ENCODE measurements at regions not wholly inside any gene's neighbourhood (a gene's known extent, or its start where the extent isn't known, plus 50 kb on each side); places are given as distances from the start of the nearest gene placed in this dataset.
"Not testable (repeated sequence)": the region's sequence is repeated elsewhere in the genome, so short reads cannot be mapped to it uniquely, and the experiment has no call there.

DNA sequence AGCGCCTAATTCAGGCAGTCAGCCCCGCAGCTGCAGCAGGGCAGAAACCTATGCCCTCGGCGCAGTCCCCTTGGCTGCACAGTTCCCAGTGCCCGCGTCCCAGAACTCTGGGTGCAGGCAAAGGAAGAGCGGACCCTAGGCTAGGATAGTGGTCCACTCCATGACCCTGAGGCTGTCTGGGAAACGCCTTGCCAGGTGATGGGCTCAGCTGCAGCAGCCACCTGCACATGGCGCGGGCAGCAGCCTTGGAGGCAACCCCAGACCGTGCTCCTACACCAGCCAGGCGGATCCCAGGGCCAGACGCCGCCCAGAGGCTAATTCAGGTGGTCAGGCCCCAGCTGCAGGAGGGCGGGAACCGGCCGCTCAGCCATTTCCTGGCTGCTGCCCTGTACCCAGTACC, 83.0 kb downstream of the POTEC start:
- not testable (repeated sequence) for DNase-seq (ENCODE audit: low read depth)

DNA sequence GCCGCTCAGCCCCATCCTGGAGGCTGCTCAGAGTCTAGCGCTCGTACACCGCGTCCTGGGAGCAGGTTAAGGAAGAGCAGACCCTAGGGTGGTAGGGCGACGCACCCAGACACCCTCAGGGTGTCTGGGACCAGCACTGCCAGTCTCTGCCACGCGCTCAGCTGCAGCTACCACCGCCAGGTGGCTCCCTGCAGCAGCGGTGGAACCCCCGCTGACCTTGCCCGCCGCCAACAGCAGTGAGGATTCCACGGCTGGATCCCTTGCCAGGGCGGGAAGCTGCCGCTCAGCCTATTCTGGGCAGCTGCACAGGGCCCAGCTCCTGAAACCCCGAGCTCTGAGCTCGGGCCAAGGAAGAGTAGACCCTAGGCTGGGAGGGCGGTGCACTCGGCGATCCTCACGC, 83.6 kb downstream of the POTEC start:
- DNase-seq (ENCODE audit: low read depth), result not testable (repeated sequence)

DNA sequence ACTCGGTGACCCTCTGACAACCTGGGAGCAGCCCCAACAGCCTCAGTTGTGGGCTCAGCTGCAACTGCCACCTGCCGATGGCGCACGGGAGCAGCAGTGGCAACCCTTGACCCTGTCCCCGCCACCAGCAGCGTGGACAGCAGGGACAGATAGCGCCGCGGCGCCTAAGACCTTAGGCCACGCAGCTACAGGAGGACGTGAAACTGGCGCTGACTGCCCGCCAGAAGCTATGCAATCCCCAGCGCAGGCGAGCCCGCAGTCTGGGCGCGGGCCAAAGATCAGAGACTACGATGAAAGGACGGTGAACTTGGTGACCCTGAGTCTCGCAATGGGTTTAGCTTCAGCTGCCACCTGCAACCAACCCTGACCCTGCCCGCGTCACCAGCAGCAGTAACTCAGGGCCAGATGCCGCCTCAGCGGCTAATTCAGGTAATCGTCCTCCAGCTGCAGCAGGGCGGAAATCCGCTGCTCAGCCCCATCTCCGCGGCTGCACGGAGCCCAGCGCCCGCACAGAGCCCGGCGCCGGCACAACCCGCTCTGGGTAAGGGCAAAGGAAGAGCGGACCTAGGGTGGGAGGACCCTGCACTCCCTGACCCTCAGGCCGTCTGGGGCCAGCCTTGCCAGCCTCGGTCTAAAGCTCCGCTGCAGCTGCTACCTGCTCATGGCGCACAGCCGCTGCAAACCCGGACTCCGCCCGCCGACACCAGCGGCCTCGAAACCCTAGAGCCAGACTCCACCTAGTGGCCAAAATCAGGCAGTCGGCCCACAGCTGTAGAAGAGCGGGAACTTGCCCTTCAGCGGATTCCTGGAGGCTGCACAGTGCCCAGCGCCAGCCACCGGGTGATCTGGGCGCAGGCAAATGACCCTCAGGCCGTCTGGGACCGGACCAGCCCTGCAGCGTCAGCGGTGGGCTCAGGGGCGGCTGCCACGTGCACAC, 85.1 kb downstream of the POTEC start:
- DNase-seq (ENCODE audit: low read depth), result not testable (repeated sequence)

DNA sequence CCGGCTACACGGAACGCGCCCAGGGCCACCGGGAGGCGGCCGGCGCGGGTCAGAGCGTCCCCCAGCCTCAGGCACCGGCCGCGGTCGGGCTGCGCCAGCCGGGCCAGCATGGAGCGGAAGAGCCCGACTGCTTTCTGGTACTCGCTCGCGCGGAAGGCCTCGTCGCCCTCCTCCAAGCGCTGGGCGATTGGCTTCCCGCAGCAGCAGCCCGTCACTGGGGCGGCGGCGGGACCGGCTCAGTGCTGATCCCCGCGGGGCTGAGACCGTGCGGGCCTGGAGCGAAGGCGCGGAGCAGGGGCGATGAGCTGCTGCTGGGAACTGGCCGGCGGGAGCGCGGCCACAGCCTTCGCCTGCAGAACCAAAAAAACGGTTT, 92.8 kb downstream of the POTEC start:
- DNase-seq (ENCODE audit: low read depth), result peak; percentile 32

- peak; percentile 20 for DNase-seq (ENCODE audit: low read depth)
These were observed 93.3 kb downstream of the POTEC start for GRCh38 chr18:14449995-14450636.

- DNase-seq (ENCODE audit: low read depth), result not testable (repeated sequence)
These were observed 94.3 kb downstream of the POTEC start for GRCh38 chr18:14449062-14449461.

DNA sequence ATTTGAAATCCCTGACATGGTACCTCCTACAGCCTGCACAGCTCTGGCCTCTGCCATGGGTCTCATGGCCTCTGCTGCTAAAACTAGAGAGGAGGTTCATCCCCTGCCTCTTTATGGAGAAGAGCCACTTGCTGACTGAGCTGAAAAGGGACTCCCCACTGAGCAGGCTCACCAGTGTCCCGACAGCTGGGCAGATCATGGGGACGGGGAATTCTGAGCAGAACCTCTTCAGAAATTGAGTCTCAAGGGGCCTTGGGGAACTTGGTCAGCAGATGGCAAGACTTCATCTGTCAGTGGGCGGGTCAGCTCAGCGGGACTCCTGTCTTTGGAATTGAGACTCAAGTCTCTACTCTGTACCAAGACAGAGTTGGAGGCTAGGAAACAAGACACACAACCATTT, 95.7 kb downstream of the POTEC start:
- not testable (repeated sequence) for DNase-seq (ENCODE audit: low read depth)

DNA sequence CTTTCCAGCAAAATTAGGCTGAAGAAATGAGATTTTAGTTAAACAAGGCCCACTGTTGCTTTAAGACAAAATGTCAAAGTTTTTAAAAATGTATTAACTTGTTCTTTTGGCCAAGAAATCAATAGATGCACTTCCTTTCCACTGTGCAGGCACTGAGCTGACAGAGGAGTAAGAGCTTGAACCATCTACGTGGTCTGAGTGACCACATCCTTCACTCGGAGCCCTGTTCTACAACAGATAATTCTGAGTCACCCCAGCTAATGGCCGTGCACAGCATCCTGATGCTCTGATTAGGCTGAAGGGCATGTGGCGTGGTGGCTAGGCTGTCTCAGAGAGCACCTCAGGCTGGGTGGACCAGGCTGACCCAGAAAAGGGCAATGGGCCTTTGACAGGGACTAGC, 107.9 kb downstream of the POTEC start:
- not testable (repeated sequence) for DNase-seq (ENCODE audit: low read depth)

DNA sequence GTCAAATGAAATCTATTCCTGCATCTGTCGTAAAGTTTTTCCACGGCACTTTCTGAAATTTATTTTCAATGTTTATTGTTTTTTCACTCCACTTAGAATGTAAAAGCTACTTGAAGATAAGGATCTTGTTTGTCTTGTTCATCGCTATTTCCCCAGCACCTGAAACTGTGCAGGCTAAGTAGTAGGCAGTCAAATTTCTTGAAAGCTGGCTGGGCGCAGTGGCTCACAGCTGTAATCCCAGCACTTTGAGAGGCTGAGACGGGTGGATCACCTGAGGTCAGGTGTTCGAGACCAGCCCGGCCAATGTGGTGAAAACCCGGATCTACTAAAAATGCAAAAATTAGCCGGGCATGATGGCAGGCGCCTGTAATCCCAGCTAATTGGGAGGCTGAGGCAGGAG, 111.0 kb downstream of the POTEC start:
- not testable (repeated sequence) for DNase-seq (ENCODE audit: low read depth)

DNA sequence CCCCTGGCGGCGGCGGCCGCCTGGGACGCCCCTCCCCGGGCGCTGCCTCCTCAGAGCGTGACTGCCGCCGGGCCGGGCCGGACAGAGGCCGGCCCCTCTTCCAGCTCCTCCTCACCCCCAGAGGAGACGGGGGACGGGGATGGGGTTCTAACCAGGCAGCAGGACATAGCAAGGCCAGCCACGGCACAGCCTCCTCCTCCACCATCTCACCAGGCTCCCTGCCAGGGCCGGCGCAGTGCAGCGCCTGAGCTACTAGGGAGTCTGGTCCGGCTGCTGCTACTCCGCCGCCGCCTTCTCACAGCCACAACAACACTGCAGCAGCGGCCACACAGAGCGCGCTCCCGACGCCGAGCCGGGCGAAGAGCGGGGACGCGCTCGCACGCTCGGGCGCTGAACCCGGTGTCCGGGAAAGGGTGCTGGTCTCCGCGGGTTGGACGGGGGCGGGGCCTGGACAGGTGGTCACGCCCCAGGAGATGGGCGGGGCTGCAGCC, 112.3 kb downstream of the POTEC start:
- DNase-seq (ENCODE audit: low read depth), result peak; percentile 75

DNA sequence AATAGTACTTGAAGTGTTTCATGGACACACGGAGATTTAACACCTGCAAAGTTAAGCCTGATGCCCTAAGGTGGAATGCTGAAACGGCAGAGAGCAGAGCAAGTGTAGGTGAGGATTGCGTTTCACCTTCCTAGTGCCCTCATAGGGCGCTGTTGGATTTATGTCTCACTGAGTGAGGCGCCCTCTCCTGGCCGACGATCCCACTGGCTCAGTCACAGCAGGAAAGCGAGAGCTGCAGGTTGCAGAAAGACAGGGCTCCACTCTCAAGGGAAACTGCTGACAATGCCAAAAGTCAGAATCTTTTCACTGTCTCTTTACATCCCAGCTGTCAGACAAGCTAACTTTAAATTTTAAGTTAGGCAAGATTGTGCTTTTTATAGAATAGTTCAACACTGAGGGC, 127.6 kb downstream of the POTEC start:
- DNase-seq (ENCODE audit: low read depth), result not testable (repeated sequence)

- not testable (repeated sequence) for DNase-seq (ENCODE audit: low read depth)
These were observed 128.0 kb downstream of the POTEC start for GRCh38 chr18:14415399-14415798.

- not testable (repeated sequence) for DNase-seq (ENCODE audit: low read depth)
These were observed 147.9 kb downstream of the POTEC start for GRCh38 chr18:14395533-14395932.

GRCh38 chr18:14393563-14394103, 149.8 kb downstream of the POTEC start:
- DNase-seq (ENCODE audit: low read depth), result not testable (repeated sequence)

GRCh38 chr18:14392604-14393003, 150.8 kb downstream of the POTEC start:
- not testable (repeated sequence) for DNase-seq (ENCODE audit: low read depth)

DNA sequence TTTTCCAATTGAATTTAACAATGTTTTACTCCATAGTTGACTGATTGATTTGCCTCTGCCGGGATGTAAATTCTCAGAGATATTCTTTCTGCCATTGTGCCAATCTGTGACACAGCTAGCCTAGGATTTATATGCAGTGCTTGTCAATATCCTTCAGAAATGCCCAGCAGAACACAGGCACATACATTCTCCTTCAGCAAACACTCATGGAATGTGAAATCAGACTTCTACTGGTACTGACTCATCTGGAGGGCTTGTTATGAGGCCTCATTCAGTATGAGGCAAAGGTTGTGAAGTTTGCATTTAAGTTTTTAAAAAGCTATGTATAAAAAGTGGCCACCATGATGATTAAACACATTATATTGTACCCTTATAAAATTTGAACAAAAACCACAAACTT, 158.4 kb downstream of the POTEC start:
- DNase-seq (ENCODE audit: low read depth), result not testable (repeated sequence)

DNA sequence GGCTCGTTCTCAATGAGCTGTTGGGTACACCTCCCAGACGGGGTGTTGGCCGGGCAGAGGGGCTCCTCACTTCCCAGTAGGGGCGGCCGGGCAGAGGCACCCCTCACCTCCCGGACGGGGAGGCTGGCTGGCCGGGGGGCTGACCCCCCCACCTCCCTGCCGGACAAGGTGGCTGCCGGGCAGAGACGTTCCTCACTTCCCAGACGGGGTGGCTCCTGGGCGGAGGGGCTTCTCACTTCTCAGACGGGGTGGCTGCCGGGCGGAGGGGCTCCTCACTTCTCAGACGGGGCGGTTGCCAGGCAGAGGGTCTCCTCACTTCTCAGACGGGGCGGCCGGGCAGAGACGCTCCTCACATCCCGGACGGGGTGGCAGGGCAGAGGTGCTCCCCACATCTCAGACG, 160.7 kb downstream of the POTEC start:
- not testable (repeated sequence) for DNase-seq (ENCODE audit: low read depth)

- not testable (repeated sequence) for DNase-seq (ENCODE audit: low read depth)
These were observed 163.9 kb downstream of the POTEC start for GRCh38 chr18:14379489-14379888.

GRCh38 chr18:14378376-14378775, 165.0 kb downstream of the POTEC start:
- DNase-seq (ENCODE audit: low read depth), result not testable (repeated sequence)

DNA sequence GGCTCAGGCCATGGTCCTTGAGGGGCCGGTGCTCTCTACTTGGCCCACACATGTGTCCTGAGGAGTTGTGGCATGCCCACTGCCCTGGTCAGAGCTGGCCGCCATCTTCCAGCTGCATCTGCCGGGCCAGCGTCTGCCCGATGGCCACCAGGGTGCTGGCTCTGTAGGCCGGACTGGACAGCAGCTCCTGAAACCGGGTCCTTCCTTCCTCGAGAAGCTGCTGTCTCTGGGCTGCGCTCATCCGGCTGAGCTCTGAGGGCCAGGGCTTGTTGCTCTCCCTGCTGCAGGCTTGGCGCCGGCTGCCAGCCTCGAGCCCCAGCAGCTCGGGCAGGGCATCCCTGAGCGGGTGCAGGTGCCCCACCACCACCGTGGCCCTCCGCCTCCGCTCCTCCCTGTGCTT, 182.1 kb downstream of the POTEC start:
- not testable (repeated sequence) for DNase-seq (ENCODE audit: low read depth)

DNA sequence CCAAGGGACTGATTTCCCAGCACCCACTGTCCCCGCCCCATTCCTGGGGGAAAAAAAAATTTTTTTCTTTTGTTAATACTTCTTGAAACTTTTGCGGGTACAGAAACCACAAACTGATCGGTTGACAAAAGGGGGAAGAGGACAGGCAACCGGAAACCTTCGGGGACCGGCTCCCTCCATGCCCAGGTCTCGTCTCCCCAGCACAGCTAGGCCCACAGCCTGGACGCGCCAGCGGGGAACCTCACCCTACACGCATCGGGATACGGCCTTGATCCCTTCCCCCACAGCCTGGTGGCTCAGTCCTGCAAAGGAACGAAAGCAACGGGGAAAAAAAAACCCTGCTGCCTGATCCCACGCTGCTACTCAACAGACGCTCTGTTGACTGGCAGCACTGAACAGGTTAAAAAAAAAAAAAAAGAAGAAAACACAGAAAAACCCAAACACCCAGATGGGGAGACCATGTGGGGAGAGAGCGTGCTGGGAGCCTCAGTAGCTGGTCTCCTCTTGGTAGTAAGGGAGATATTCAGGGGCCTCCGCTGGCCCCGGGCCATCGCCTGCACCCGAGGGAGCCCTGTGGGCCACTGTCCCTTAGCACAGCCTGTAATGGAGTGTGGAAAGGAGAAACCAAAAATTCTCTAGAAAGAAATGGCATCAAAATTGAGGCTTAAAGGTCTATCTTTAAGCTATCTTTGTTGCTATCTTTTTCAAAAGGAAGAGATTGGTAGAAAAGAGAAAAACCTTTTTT, 185.7 kb downstream of the POTEC start:
- DNase-seq (ENCODE audit: low read depth), result not testable (repeated sequence)

DNA sequence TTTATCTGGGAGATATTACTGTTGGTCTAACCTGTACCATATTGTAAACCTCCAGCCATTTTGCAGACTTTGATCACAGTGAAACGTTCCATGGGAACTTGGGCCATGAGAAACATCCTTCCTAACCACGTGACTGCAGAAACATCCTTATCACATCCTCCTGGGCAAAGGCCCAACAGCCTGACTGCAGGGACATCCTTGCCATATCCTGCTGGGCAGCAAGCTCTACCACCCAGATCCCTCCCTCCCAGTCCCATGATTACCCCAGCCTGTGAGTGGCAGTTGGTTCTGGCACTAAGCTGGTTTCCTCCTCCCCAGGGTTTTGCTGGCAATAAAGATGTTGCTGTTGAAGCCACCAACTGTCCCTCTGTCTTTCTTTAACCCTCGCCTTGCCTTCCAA, 201.2 kb downstream of the POTEC start:
- DNase-seq (ENCODE audit: low read depth), result not testable (repeated sequence)
